GM12875 (cell line): ENCODE measurements at regions not wholly inside any gene's neighbourhood (a gene's known extent, or its start where the extent isn't known, plus 50 kb on each side); places are given as distances from the start of the nearest gene placed in this dataset.

ENCODE experiments used
- H3K4me3 ChIP-seq: one replicate; pipeline ENCODE4 v1.5.1; 2011; ENCODE audit warnings: low read depth, low read length, control low read depth
- TF ChIP-seq, protein P1 (sequence below): IDR thresholded peaks from 2 replicates; pipeline ENCODE4 v1.5.1; 2011; ENCODE audit warnings: low read depth, mild to moderate bottlenecking, control low read depth, inconsistent platforms, low read length, moderate library complexity, borderline replicate concordance; ENCODE audit not compliant: insufficient read depth

DNA sequence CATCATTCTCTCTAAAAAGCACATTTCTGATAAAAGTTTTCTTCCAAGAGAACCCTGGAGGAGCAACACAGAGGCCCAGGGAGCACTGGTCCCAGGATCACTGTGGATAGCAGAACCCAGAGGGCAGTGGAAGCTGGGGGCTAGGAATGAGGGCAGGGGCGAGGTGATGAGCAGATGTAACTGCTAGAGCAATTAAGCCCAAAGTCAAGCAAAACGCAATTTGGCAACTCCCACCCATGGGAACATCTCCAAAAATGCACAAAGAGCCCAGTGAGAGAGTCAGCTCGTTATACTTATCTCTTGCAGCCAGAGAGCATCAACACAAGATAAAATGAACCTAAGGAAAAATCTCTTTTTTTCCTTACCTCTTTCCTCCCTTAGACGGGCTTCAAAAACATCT lies 284.2 kb downstream of the TBC1D4 start:
- H3K4me3 ChIP-seq = no peak overlapping the region
- TF ChIP-seq, protein P1, sequence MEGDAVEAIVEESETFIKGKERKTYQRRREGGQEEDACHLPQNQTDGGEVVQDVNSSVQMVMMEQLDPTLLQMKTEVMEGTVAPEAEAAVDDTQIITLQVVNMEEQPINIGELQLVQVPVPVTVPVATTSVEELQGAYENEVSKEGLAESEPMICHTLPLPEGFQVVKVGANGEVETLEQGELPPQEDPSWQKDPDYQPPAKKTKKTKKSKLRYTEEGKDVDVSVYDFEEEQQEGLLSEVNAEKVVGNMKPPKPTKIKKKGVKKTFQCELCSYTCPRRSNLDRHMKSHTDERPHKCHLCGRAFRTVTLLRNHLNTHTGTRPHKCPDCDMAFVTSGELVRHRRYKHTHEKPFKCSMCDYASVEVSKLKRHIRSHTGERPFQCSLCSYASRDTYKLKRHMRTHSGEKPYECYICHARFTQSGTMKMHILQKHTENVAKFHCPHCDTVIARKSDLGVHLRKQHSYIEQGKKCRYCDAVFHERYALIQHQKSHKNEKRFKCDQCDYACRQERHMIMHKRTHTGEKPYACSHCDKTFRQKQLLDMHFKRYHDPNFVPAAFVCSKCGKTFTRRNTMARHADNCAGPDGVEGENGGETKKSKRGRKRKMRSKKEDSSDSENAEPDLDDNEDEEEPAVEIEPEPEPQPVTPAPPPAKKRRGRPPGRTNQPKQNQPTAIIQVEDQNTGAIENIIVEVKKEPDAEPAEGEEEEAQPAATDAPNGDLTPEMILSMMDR = no peak

DNA sequence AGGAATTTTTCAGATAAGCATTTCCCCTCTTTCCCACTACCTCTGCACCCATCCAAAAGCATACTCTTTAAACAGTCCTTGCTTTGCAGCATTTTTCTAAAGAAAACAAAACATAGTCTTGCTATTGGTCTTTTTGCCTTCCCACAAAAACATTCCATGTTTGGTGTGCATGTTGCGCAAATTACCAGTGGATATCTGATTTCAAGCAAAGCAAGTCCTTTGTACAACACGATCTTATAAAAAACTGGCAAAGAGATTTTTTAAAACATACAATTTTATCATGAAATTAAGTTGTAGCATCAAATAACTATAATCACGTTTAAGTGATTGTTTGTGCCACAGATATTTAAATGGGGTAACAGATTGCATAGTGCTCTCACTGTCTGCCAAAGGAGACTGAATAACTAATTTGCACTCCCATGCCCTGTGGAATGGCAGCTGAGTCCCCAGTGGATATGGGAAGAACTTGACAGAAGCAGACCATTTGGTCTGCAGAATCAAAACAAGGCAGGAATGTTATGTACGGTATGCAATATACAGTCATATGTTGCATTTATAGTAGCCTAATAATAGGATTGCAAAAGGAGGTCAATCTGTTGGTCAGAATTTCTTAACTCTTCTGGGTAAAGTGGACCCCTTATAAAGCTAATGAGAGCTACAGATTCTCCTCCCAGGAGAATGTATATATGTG lies 285.7 kb downstream of the TBC1D4 start:
- H3K4me3 ChIP-seq = no peak overlapping the region
- TF ChIP-seq, protein P1 = no peak

DNA sequence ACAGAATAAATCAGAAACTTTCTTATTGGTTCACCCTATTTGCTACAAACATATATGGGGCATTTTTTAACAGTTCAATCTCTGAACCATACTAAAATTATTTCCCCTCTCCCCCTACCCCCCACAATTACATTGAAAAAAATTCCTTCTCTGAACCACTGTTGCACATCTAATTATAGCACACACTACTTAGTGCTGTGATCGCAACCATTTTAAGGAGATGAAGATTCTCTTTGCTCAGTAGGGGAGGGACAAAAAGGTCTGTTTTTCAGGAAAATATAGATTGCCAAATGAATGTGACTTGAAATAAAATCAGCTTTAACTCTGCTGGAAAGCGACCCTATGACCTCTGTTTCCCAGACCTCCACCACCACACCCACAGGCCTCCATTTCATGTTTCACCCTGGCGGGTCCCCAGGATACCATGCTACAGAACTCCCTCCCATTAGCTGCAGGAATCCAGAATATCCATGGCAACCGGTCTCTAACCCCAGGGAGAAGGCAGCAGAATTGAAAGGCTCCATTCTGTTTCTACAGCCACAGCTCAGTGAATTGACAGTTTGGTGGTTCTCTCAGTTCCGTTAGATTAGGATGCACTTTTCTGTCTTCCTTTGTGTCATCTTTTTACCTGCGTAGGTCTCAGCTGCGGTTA lies 286.3 kb downstream of the TBC1D4 start:
- H3K4me3 ChIP-seq = no peak overlapping the region
- TF ChIP-seq, protein P1 = no peak

DNA sequence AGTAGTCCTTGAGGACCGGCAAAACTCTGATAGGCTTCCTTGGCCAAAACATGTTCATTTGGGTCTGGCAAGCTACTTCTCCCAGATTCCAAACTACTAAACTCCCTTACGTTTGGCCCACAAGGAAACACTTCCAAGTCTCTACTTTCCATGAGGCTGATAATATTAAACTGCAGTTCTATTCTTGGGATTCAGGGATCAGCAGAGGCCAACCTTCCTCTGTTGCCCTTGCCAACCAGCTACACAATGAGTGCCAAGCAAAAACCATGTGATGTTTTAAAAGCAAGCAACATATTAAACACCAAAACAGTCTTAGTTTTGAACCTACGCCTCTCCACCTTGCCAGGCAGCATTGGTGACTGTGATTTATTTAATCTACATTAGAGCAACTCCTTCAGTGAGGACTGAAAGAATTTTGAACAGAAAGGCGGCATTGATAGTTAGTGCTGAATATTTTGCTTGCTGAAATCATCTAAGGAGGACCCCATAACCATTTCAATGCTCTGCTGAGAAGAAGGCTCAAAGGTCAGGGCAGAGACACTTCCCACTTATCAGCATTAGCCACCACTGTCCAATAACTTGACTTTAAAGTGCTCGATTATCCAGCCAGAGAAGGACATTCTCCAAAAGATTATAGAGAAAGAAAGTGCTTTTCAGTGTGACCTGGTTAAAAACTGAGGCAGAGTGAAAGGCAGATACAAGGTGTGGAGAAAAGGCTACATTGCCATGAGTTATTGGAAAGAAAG lies 287.1 kb downstream of the TBC1D4 start:
- TF ChIP-seq, protein P1 = no peak
- no peak overlapping the region for H3K4me3 ChIP-seq

DNA sequence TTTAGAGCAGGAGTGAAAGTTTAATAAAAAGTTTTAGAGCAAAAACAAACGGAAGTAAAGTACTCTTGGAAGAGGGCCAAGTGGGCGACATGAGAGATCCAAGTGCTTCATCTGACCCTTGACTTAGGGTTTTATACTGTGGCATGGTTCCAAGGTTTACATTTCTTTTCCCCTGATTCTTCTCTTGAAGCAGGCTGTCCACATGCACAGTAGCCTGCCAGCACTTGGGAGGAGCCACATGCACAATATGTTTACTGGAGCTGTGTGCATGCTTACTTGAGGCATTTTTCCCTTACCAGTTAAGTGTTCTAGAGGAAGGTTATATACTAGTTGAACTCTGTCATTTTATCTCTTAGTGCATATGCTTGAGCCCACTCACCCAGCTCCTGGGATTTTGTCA lies 295.6 kb downstream of the TBC1D4 start:
- TF ChIP-seq, protein P1 = no peak
- no peak overlapping the region for H3K4me3 ChIP-seq

DNA sequence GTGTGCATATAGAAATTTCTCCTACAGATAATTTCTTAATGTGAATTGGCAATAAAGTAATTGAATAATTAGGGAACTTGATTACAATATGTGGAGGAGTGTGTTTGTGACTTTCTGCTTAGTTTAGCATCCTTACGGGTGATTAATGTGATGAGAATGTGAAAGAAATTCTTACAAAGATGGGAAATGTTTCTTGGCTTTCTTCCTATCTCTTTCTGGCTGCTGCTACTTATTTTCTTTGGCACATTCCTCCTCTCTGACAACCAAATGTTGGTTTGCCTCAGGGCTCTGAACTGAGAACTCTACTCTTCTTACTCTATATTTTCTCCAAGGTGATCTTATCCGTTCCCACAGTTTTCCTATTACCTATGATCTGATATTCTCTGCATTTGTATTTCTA lies 300.1 kb downstream of the TBC1D4 start:
- TF ChIP-seq, protein P1 = no peak
- no peak overlapping the region for H3K4me3 ChIP-seq

DNA sequence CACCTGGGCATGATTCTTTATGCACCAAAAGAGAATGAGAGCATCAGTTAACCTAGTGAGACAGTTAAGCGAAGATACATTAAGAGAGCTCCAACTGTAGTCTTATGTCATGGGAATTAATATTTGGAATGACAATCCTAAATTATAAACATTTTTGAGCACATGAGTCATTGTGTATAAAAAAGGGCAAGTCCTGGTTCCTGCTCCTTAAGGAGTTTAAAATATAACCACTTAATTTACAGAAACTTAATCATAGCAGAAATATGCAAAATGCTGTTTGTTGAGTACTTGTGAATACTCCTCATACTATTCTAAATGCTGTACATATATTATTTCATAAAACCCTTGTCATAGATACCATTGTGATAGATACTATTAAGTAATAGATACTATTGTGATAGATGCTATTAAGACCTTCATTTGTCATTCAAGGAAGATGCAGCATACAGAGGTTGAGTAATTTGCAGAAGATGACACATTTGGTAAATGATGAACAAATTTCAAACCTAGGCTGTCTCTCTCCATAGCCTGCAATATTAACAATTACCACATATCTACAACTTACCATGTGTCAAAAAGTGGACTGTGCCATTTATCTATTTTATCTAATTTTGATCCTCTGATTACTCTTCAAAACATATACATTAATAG lies 301.0 kb downstream of the TBC1D4 start:
- TF ChIP-seq, protein P1 = no peak
- H3K4me3 ChIP-seq = no peak overlapping the region
